ENCODE measurements at regions not wholly inside any gene's neighbourhood (a gene's known extent, or its start where the extent isn't known, plus 50 kb on each side); places are given as distances from the start of the nearest gene placed in this dataset.
A peak's percentile ranks its signal among the peaks of the same experiment; 100 is the strongest.
"Not testable (repeated sequence)": the region's sequence is repeated elsewhere in the genome, so short reads cannot be mapped to it uniquely, and the experiment has no call there.

DNA sequence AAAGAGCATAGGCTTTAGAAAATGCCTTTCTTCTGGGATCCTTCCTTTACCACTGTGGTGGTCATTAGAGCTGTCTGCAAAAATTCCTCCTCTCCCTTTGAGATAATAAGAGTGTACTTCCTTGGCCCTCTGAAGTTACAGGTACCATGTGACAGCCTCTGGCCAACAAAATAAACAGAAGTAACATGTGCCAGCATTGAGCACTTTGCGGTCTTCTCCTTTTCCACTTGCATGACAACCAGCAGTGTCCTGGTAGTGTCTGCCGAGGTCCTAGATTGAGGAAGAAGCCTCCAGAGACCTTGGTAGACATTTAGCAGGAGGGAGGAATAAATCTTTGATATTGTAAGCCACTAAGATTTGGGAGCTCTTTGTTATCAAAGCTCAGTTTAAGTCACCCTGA lies 87.5 kb upstream of the ARID1B start:
- no peak for DNase-seq (ENCODE audit: low read depth in 2 of 3, low spot score in 1 of 3)

DNA sequence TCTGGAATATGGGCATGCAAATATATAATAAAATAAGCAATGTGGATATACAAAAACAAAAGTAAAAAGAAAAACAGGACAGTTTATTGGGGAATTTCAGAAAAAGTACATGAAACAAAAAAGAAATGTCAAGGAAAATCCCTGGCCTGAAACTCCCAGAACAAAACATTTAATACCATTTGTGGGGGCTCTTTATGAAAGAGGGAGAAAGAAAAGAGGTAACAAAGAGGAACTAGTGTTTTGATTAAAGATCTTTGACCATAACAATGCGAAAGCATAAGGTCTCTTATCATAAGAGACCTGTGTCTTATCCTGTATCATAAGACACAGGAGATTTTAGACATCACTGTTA lies 88.6 kb upstream of the ARID1B start:
- DNase-seq (ENCODE audit: low read depth in 2 of 3, low spot score in 1 of 3) = no peak

DNA sequence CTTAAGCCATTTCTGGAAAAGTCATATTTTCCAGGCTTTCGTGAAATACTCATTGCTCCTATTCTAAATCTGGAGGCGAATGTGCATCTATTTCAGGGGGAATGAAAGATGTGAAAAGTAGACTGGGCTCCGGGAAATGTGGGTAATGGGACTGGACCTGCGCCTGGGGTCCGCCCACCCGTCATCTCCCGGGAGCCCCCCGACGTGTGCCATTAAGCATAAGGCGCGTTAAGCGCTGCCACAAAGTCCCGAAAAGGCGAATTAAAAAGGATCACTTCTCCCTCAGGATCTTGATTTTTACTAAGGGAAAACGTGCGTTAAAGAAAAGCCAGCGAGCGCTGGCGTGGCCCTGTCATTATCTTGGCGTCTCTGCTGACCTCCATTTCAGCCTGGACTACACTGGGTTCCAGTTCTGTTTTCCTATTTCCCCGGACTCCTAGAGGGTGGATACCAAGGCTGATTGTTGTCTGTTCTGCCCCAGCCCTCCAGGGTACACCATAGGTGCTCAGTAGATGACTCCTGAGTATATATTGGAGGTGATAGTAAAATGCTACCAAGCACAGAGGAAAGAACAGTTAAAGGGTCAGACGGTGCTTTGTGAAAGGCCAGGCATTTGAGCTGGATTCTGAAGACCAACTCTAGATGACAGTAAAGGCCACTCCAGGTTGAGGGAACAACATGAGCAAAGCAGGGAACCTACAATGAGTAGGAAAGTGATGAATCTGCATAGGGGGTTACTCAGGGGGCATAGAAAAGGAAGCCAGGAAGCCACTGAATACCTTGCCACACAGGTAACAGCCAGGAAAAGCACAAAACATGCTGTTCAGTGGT lies 89.2 kb upstream of the ARID1B start:
- DNase-seq (ENCODE audit: low read depth in 2 of 3, low spot score in 1 of 3) = no peak

DNA sequence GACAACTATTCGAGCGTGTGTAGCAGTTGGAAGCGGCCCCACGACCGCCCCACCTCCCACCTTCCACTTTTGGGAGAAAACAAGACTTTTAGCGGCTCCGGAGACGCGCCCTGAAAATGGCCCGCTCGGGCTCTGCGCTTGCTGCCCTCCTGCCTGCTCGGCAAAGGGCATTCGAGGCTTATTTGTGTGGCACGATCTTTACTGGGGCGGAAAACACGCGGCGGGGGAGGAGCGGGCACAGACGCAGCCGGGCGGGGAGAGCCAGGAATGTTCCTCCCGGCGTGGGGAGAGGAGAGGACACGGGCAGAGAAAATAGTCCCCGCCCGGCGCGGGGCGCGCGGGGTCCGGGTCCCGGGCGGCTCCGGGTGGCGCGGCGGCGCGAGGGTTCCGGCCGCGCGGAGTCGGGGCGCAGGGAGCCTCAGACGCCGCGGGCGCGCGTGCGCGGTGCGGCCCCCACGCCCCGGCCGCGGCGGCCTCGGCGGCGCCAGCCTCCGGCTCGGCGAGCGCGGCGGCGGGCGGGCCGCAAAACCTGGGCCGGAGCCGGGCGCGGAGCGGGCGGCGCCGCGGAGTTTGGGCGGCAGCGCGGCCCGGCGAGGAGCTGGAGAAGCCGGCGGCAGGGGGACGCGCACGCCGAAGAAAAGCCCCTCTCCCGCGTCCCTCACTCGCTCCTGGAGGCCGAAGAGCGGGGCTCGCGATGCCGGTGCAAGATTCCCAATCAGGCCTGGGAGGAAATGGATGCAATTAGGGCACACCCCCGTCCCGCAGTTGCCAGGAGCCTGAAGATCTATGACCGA lies 90.0 kb upstream of the ARID1B start:
- peak; percentile 44 to 74 (median 46) for DNase-seq (ENCODE audit: low read depth in 2 of 3, low spot score in 1 of 3)

DNA sequence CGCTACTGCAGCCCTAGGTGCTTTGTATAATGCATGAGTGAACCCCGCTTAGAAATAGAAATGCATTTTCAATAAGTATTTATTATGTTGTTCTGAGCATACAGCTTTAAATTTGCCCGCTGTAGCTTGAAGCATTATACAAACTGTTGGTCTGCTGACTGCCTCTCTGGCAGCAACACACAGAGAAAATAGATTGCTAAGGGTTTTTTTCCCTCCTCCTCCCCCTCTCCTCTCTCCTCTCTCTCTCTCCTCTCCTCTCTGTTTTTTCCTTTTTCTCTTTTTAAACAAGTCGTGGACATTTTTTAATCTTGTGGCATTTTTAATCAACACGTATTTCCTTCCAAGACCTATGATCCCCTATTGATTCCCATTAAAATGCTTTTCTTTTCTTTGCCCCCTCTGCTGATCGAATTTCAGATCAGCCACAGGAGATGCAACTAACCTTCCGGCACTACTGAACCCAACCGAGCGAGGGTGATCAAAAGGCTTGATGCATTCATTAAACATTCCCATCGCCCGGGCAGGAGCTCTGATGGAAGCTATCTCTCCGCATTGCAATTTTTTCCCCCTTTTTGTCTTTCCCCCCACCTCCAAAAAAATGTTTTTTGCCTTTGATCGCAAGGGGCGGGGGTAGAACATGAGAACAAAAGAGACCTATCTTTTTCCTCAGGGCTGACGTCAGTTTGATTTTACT lies 90.7 kb upstream of the ARID1B start:
- DNase-seq (ENCODE audit: low read depth in 2 of 3, low spot score in 1 of 3) = peak in 1 of 3 donors; percentile 35

DNA sequence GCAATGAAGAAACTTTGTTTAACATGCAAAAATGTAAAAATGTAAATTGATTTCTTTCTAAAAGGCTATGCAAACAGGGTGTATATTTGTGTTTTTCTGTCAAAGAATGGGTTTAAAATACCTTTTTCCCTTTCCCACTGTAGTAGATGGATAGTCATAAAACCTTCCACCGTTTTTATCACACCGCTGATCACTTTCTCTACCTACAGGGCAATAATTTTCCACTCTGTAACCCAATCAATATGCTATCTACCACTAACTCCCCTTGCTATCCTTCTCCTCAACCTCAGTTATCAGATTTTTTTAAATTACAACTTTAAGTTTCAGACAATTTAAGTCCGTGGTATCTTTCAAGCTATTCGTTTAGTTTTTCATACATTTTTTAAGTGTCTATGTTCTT lies 91.4 kb upstream of the ARID1B start:
- no peak for DNase-seq (ENCODE audit: low read depth in 2 of 3, low spot score in 1 of 3)

DNA sequence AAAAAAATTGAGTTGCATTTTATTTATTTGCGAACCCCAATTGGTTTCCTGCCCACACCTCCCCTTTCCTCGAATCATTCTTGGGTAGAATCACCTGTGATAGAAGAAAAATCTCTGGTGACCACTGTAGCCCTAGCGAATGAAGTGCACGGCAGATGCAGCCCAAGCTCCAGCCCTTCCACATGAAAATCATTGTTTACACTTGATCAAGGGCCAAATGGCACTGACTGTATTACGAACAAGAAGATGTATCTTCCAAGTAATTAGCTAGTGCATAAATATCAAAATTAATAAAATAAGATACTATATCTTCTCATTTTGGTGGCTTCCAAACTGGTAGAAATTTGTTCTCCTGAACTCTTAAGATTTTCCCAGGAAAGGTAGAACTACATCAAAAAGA lies 93.4 kb upstream of the ARID1B start:
- no peak for DNase-seq (ENCODE audit: low read depth in 2 of 3, low spot score in 1 of 3)

DNA sequence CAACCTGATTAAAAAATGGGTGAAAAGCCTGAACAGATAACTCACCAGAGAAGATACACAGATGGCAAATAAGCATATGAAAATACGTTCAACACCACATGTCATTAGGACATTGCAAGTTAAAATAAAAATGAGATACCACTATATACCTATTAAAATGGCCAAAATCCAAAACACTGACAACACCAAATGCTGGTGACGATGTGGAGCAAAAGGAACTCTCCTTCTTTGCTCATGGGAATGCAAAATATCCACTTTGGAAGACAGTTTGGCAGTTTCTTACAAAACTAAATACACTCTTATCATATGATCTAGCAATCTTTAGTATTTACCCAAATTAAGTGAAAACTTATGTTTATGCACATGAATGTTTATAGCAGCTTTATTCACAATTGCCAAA lies 100.5 kb upstream of the ARID1B start:
- DNase-seq (ENCODE audit: low read depth in 2 of 3, low spot score in 1 of 3) = no peak

DNA sequence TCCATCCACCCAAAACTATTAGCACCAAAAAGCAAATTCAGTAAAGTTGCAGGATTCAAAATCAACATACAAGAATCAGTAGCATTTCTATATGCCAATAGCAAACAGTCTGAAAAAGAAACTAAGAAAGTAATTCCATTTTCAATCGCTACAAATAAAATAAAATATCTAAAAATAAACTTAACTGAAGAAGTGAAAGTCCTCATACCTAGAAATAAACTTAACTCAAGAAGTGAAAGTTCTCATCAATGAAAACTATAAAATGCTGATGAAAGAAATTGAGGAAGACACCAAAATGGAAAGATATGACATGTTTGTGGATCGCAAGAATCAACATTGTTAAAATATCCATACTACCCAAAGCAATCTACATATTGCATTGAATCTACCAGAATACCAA lies 103.0 kb upstream of the ARID1B start:
- DNase-seq (ENCODE audit: low read depth in 2 of 3, low spot score in 1 of 3) = no peak

DNA sequence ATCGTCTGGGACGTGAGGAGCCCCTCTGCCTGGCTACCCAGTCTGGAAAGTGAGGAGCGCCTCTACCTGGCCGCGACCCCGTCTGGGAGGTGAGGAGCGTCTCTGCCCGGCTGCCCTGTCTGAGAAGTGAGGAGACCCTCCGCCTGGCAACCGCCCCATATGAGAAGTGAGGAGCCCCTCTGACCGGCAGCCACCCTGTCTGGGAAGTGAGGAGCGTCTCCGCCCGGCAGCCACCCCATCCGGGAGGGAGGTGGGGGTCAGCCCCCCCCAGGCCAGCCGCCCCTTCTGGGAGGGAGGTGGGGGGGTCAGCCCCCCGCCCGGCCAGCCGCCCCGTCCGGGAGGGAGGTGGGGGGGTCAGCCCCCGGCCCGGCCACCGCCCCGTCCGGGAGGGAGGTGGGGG lies 107.1 kb upstream of the ARID1B start:
- DNase-seq (ENCODE audit: low read depth in 2 of 3, low spot score in 1 of 3) = not testable (repeated sequence)

DNA sequence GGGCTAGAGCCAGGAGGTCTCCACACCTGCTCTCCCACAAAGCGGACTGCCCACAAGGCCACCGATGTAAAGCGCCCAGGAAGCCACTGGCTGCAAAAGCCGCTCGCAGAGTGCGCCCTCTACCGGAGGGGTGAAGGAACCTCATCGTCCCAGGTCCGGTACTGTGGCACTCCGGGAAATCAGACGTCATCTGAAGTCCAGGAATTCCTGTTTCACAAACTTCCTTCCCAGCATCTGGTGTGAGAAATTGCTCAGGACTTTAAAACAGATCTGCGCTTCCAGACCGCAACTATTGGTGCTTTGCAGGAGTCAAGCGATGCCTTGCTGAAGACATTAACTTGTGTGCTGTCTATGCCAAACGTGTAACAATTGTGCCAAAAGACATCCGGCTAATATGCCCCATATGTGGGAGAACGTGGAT lies 115.1 kb upstream of the ARID1B start:
- DNase-seq (ENCODE audit: low read depth in 2 of 3, low spot score in 1 of 3) = peak in 1 of 3 donors; percentile 31

DNA sequence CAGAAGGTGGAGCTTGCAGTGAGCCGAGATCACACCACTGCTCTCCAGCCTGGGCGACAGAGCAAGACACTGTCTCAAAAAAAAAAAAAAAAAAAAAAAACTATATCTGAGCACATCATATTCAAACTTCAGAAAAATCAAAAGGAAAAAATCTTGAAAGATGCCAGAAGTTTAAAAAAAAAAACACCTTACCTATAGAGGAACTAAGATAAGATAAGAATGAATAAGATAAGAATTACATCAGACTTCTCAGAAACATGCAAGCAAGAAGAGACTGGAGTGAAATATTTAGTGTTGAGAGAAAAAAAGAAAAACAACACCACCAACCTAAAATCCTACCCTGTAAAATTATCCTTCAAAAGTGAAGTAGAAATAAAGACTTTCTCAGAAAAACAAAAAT lies 116.8 kb upstream of the ARID1B start:
- no peak for DNase-seq (ENCODE audit: low read depth in 2 of 3, low spot score in 1 of 3)

DNA sequence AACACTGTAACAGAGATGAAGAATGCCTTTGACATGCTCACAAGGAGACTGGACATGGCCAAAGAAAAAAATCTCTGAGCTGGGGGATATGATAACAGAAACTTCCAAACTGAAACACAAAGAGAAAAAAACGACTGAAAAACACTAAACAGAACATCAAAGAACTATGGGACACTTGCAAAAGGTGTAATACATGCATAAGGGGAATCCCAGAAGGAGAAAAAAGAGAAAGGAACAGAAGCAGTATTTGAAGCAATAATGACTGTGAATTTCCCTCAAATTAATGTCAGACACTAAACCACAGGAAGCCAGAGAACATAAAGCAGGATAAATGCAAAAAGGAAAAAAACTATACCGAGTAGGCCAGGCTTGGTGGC lies 117.4 kb upstream of the ARID1B start:
- DNase-seq (ENCODE audit: low read depth in 2 of 3, low spot score in 1 of 3) = no peak

DNA sequence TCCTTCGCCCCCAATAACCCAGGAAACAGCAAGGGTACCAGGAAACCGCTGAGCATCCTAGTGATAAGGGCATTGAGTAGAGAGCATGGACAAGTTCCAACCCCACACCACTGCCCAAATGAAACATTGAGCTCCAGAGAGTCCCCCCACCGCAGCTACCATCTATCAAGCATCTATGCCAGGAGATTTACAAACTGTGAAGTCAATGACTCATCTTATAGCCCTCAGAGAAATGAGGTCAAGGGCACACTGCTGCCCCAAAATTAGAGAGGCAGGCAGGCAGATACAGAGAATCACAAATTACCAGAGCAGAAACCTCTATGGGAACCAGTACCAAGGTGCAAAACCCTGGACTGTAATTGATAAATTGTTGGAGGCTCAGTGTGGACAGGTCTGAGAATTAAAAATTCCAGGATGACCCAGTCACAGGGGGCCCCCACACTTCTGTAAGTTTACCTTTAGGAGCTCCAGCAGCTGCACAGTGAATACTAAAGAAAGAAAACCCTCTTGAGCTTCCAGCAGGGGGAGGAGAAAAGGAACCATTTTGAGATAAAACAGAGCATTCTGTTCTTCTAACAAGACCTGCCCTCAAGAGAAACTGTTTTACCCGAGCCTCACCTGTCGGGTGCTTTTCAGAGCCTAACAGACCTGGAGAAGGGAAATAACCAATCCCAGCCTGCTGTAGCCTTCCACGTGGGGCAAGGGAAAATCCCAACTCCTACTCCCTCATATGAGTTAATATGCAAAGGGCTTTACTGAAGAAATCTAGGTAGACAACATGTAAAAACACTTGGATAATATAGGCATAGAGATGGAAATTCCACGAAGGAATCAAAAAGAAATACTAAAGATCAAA lies 118.0 kb upstream of the ARID1B start:
- DNase-seq (ENCODE audit: low read depth in 2 of 3, low spot score in 1 of 3) = no peak

DNA sequence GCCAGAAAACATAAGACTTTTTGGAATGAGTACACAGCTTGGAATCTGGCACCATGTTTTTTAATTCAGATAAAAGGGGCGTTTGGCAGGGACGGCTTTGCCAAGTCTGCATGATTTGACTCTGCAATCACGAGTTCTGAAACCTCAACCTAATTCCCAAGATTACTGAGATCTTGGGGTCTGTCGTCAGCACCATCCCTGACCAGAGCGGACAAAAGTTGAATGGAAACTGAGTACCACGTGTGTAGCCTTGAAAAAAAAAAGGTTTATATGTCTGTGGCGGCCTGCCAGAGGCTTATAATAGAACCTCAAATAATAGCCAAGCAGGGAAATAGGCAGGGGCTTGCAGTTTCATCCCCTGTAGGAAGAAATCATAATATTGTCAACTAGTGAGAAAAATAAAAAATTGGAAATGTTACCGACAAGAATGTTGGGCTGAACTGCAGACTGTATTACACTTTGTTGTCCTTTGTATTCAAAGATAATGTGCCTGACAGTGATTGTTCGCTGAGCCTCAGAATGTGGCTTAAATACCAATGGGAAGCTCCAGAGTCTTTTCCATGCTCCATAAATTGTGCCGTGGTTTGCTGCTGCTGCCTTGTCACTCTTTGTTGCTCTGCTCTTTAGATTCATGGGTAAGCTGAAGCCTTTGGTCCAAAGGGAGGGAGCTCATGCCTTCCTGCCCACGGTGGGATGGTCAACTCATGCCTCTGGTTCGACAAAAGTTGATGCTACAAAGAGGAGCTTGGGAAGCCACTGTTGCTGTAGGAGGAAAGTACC lies 118.8 kb upstream of the ARID1B start:
- DNase-seq (ENCODE audit: low read depth in 2 of 3, low spot score in 1 of 3) = no peak

DNA sequence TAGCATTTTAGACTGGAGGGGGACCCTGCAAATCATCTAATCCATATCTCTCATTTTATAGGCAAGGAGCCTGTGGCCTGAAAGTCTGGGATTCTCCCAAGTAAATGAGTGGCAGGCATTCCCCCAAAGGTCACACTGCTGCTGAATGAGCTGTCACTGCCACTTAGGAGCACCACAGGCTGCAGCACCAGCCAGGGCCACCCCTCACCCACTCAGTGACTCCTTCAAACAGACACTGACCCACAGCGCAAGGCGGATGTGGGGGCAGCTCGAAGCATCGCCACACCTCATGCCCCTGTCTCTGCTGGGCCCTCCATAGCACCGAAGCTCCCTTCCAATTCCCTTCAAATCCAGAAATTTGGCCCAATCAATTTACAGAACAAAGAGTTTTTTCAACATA lies 119.9 kb upstream of the ARID1B start:
- no peak for DNase-seq (ENCODE audit: low read depth in 2 of 3, low spot score in 1 of 3)

DNA sequence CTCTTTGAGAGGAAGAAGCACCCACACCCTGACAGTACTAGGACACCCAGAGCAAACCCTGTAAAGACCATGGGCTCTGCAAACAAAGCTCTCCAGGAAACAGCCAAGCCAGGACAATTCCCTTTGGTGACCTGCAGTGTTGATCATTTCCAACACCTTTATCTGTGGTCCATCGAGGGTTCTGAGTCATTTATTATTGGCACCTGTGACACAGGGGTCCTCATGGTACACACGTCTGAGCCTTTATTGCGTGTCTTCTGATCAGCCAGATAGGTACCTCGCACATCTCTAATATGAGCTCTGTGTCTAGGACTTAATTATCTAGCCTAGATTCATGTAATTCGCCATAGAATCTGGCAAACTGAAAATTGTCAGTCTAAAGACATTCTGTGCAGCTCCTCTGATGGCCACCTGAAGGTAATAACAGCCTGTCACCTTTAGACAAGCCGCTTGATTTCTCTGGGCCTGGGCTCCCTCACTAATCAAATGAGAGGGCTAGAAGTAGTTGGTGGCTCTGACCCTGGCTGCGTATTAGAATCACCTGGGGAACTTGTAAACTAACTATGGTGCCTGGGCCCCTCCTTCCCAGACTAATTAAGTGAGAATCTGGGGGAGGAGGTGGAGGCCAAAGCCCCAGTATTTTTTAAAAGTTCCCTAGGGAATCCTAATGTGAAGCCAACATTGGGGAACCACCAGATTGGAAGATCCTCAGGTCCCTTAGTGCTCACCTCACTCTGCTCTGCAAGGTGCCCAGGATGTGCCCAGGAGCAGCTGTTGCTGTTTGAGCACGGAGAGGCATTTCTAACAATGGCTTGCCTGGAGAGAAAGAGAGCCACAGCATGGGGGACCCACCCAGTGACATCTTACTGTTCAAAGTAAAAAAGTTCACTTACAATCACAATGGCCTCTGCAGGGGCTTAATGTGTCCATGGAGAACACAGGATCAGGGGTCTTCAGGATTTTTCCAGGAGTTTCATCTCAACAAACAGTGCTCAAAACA lies 122.0 kb upstream of the ARID1B start:
- no peak for DNase-seq (ENCODE audit: low read depth in 2 of 3, low spot score in 1 of 3)

DNA sequence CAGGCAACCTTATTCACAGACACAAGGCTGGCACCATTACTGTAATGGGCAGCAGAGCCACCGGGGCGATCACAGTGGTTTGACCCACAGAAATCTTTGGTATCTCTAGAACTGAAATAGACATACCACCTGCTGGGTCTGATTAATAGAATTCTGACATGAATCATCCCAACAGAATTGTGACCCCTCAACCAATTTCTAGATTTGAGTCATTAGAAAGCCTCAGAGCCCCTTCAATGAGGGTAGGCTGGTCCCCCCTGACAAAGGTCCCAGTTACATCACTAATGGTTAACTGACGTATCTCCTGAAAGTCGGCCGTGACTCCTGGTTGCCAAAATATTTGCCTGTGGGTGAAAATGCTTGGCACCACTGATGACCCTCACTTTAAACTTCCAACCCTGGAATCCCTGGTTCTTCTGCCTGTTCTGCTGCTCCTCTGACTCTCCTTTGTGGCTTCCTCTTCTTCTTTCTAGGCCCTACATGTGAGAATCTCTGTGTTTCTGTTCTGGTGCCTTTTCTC lies 124.9 kb upstream of the ARID1B start:
- no peak for DNase-seq (ENCODE audit: low read depth in 2 of 3, low spot score in 1 of 3)

DNA sequence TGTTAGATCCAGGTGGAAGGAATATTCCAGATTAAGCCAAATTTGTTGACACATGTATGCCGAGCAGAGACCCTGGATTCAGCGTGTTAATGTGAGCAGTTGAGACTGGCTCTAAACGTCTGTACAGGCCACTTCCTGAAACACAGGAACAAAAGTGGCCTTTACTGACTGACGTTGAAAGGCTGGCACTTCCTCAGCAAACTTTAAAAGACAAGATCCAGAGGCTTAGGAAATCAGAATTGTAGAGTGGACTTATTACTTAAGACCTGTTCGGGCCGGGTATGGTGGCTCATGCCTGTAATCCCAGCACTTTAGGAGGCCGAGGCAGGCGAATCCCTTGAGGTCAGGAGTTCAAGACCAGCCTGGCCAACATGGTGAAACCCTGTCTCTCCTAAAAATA lies 125.7 kb upstream of the ARID1B start:
- DNase-seq (ENCODE audit: low read depth in 2 of 3, low spot score in 1 of 3) = no peak

All from stimulated activated CD4-positive, alpha-beta T cell treated with anti-CD3 and anti-CD28 coated beads, Interleukin-12 subunit alpha, Interleukin-12 subunit beta, amount 100 ng/mL, for 48 hours (primary cell).